Renal pelvis (tissue), 1 donor: ENCODE measurements at regions not wholly inside any gene's neighbourhood (a gene's known extent, or its start where the extent isn't known, plus 50 kb on each side); places are given as distances from the start of the nearest gene placed in this dataset.
"Not testable (repeated sequence)": the region's sequence is repeated elsewhere in the genome, so short reads cannot be mapped to it uniquely, and the experiment has no call there.

Experiments
- DNase-seq: peaks from one replicate; pipeline ENCODE4 v3.0.0-alpha.2; 2013

DNA sequence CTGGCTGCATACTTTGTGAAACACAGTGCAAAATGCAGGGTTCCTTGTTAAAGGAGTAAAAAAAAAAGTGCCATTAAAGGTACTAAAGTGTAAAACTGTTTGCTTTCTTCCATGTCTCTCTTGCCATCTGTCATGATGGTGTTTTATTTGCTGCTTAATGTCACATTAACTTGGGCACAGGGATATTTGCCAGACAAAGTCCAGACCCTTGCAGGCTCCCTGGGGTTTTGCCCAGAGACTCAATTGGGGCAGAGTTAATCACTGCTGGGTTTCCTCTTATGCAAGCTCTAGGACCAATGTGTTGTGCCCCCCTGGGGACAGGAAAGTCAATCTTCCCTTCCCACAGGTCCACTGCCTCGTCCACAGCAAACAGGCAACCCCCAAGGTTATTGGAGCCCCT, 274.3 kb upstream of the SGCD start:
- no peak for DNase-seq

DNA sequence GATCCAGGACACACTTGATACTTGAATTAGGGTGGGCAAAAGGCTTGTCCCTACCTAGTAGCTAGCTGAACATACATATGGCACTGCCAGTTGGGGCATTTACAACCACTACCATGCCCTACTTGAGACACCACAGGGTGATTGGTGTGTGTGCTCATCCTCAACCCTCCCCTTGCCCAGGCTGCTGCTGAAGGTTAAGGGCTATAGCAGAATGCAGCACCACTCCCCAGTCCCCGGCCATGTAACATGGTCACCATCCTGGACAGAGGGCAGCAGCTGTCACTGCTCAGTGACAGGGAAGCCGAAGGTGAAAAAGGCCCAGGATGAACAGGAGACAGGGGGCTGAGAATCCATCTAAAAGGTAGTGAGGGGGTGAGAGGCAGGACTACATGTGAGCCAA, 273.9 kb upstream of the SGCD start:
- DNase-seq, result no peak

DNA sequence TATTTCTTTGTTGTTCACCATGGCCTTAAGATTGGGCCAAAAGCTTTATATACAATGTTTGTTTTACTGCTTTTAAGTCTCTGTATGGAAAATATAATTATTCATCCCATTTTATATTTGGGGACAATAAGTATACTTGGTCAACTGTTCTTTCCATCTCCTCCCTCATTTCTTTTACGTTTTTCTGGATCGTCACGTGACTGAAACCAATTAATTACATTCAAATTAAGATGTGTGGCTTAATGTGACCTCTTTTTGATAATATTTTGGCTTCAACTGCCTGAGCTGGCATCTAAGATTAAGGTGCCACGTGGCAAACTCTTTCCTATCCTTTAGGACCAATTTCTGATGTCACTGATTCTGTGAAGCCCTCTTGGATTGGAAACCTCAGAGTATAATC, 250.1 kb upstream of the SGCD start:
- DNase-seq, result no peak

DNA sequence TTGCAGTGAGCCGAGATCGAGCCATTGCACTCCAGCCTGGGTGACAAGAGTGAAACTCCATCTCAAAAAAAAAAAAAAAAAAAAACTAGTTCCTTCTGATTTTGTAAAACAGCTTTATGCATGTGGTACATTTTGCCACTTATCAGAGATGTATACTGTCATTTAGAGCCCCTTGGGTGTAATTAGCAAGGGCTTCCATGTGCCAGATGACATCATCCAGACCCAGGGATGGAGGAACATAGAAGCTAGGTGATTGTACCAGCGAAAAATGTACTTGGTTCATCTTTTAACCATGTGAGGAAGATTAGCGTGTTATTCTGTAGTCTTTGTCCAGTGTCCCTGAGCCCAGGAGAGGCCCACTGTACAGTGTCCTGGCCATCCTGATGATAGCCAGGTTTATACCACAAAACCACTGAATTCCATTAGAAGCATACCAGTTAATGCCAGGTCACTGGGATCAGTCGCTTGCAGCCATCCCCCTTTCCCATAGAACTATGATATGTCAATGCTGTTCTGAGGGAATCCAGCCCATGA, 239.3 kb upstream of the SGCD start:
- DNase-seq, result no peak

DNA sequence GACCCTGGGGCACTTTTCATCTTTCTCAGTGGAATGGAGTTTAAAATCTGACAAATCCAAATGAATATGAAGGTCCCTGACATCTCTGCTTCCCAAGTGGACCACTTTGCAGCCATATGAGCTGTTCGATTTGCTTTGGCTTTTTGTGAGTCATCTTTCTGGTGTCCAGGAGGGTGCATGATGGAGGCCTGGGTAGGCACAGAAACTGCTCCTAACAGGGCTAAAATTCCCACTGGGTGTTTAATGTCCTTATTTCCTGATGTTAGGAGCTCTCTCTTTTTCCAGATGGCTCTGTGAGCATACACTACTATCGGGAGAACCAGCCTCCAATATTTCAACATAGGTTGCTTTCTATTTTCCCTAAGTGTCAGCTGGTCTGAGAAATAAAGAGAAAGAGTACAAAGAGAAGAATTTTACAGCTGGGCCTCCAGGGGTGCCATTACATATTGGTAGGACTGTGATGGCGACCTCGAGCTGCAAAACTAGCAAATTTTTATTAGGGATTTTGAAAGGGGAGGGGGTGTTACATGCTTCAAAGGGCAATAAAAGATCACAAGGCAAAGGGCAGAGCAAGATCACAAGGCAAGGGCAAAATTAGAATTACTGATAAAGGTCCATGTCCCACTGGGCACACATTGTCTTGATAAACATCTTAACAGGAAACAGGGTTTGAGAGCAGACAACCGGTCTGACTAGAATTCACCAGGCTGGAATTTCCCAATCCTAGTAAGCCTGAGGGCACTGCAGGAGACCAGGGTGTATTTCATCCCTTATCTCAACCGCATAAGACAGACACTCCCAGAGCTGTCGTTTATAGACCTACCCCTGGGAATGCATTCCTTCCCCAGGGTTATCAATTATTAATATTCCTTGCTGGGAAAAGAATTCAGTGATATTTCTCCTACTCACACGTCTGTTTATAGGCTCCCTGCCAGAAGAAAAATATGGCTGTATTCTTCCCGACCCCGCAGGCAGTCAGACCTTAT, 236.7 kb upstream of the SGCD start:
- DNase-seq, result not testable (repeated sequence)

DNA sequence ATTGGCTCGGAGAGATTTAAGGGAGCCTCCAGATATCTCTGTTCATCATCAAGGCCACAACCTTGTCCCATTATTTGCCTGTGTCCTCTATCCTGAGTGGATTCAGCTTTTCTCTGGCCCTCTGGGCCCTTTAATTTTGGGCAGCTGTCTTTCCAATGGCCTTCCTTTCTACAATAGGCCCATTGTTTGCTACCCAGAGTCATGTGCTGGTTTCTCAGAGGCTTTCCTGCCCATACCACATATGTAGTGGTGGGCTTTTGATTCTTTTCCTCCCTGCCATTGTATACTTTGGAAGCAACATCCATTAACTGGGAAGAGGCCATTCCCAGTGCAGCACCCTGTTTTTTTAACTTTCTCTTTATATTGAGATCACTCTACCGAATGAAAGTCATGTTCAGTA, 233.9 kb upstream of the SGCD start:
- no peak for DNase-seq

DNA sequence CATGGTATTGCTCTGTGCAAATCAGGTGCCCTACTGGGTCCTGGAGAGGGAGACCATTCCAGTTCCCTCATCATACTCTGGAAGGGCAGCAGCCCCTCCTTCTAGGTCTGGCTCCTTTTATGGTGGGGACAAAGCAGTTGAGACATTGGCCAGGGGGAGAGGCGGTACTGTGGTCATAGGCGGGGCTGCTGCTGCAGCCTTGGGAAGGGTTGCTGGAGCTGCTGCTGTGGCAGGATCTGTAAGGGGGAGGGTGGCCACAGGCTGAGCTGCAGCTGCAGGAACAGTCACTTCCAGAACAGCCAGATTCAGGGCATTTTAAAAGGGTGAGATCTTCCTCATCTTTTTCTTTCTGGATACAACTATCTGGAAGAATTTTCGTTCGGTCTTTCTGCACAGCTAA, 233.0 kb upstream of the SGCD start:
- no peak for DNase-seq

DNA sequence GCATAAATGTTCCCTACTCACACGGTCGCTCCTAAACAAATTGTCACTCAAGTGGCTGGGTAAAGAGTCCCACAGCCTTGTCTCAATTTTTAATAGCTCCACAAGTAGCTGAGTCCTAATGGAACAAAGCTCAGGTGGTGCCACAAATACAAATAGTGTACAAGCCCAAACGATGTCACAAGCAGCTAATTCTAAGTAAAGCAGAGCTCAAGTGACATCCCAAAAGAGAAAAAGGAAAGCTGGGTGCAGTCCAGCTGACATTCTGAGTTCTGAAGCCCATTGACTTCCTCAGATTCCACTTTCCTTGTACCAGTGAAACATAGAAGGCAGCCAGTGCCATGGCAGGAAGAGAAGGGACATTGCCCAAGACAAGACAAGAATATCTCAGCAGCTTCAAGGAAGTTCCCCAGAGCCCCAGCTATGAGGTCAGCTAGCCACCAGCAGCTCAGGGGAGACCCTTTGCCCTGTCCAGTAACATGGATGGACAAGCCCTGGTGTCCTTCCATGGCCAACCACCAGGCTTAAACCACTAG, 231.2 kb upstream of the SGCD start:
- no peak for DNase-seq

DNA sequence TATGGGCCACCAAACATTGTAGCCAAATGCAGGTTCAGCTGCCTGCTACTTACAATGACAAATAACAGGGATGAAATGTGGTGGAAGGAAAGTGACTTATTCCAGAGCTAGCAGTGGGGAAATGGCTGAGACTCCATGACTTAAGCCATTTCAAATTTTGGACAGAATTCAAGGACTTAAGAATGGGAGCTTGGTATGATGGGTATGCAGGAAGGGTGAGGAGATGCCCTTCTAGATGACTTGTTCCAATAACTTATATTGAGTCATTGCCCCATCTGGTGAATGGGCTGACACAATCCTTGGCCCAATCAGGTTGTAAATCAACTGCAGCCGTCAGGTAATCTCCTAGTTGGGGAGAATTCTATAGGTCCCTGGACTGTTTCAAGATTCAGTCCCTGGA, 230.7 kb upstream of the SGCD start:
- no peak for DNase-seq

DNA sequence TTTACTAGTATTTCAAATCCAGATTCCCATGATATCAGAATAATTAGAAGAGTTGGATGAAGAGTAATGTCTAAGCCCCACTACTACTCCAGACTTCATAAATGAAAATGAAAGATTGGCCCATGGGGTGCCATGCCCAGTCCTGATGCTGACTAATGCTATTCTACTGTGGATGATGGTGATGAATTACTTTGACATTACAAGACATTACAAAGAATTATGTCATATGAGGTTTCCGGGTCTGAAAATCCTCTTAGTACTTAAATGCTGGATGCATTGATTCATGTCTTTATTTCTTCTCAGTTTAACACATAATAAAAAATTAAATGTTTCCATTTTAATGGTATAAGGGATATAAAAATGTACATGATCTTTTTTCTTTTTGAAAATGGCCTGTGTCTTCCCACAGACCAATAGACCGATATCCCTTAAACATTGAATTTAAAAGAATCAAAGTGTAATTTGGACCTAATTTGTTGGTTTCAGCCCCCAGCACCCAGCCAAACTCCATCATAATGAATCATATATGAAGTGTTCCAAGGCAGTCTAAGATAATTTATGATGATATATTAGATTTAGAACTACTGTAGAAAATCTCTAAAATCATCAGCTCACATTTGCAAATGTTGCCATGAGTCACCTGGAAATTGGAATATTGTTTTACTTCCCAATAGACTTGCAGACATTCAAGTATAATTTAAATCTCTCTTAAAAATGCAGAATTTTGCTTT, 223.6 kb upstream of the SGCD start:
- no peak for DNase-seq

DNA sequence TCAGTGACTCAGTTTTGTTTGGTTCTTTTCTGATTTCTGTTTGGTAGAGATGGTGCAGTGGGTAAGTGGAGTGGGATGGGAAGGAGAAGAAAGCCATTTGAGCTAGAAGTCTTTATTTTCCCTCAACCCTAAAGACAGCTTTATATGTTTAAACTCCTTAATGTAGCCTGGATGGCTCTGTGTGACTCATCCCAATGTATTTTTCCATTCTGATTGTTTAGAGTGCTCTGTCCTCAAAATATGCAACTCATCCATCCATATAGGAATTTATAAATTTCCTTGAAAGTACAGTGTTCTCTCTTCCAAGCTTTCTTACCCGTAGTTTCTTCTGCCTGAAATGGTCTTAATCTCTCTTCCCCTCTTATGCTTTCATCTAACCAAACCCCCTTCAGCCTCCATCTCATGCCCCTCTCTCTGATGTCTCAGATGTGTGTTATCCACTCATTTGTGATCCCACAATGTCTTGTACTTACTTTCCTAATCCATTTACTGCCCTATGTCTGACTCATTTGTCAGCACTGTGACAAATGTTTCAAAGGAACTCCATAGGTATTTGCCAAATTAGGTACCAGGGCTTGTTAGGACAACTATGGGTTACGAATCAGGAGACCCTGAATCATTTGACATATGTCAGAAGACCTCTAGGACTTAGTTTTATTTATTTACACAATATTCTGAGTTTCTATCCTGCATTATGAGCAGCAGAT, 217.5 kb upstream of the SGCD start:
- DNase-seq, result no peak

DNA sequence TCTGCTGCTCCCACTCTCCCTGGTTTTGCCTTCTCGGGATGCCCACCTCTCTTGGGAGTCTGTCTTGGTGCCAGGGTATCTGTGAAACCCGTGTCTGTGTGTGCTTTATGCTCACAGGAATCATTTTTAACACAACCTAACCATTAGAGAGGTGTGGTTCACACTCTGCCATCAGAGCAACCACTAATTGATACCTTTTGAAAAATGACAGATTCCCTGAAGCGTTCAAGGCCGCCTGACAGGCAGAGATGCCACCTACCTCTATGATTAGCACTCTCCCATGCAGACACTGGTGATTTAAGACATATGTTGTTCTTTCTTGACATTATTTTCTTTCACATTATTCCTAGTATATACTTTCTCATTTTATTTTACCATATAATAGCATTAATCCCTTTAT, 207.3 kb upstream of the SGCD start:
- DNase-seq, result no peak

DNA sequence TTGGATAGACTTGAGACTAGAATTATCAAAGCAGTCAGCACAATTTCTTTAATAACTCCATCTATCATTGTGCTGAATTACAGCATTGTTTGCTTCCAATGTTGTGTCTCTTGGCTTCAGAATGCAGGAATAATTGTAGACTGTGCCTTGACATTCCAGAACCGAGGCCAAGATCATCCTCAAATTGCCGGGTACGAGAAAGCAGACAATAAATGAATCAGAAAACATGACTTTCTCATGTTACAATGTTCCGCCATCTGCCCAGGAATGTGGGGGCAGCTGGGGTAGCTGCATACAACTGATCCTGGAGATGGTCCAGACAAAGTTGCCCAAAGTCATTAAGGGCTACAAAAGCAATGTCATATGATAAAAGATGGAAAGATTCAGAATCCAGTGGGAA, 206.2 kb upstream of the SGCD start:
- DNase-seq, result no peak

DNA sequence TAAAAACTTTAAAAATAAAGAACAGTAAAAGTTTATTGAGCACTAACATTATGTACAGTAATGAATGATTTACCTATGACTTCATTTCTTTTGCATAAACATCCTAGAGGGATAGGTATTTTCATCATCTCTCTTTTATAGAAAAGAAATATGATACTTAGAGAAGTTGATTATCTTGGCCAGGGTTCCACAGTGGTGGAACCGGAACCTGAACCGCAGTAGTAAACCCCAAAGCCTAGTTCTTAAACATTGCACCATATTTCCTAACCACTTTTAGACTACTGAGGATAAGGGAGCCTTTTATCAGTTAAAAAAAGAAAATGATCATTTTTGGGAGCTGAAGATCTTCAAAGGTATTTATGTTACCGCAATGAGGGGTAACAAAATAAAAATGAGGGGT, 205.7 kb upstream of the SGCD start:
- DNase-seq, result no peak

DNA sequence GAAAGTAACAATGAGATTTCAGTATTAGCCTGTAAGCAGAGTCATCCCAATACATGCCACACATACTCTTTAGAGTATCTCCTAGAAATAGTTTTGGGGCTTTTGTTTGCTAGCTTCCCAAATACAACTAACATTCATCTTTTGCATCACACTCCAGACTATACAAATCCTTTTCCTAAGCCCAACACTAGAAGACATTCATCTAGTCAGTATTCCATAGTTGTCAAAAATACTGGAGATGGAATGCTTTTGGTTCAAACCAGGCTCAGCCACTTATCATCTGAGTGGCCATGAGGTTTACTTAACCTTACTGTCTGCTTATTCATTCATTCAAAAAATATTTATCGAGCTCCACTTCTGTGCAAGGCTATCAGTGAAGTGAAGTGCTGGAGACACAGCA, 205.1 kb upstream of the SGCD start:
- no peak for DNase-seq

DNA sequence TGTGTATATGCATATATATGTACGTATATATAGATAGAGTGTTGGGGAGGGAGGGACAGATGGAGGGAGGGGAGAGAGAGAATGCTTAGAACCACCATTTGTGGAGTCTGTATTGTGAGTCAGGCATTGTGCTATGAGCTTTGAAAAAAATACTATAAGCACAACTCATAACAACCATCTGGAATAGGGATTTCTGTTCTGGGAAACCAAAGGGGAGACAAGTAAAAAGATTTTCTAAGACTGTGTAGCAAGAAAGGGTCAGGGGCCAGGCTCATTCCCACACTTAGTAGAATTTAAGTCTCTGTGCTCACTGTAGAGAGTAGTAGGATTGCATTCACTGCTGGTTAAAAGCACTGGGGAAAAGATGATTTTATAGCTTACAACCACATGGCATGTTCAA, 202.3 kb upstream of the SGCD start:
- DNase-seq, result no peak

DNA sequence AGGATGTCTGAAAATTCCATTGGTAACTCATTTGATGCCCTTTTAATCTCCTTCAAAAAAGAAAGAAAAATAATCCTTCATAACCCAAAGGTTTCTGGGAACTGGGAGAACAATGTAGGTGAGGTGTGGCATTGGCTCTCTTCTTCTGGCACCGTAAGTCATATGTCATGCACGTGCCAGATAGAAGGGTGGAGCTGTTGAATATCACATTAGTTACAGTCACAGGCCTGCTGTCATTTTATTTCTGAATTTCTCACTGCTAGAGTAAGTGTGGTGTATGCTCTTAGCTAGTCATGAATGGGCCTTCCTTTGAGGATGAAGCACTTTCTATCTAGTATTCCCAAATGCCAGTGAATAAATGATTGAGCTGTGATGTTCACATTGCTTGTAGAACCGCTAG, 201.8 kb upstream of the SGCD start:
- no peak for DNase-seq

DNA sequence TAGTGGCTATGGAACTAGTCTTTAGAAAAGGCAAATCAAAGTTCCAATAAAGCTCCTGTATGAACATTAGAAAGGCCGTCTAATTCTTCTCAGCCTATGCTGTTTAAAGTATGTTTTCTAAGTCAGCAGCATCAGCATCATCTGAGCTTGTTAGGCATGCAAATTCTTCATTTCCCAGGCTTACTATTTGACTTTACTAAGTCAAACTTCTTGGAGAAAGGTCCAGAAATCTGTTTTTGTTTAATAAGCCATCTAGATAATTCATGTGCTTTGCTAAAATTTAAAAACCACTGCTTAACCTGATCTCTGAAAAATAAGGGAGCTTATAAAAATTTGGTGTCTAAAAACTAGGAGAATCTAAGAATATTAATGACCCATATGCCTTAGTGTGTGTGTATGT, 200.2 kb upstream of the SGCD start:
- DNase-seq, result no peak

DNA sequence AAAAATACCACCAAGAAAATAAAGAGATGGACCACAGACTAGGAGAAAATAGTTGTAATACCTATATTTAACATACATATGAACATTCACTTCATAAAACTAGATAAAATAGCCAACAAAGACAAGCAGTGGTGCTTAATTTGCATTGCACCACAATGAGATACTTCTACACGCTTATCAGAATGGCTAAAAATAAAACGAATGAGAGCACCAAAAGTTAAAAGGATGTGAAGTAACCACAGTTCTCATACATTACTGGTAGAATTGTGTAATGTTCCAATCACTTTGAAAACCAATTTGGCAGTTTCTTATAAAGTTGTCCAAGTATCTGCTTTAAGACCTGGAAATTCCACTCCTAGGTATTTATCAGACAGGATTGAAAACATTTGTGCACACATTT, 198.9 kb upstream of the SGCD start:
- no peak for DNase-seq

DNA sequence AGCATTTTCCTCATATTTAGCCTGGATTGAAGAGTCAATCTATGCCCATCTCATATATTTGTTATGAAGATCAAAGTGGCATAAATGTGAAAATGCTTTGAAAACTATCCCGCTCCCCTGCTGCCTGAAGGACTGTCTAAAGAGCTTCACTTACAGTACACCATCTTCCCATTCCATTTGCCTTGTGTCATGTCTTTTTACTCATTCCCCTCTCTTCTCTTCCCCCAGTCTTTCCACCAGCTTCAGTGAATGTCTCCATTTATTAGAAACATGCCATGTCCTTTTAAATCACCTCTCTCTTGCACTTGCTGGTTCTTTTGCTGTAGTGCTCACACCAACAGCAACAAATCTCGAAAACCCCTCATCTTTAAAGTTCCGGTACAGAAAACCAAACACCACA, 192.7 kb upstream of the SGCD start:
- DNase-seq, result no peak

DNA sequence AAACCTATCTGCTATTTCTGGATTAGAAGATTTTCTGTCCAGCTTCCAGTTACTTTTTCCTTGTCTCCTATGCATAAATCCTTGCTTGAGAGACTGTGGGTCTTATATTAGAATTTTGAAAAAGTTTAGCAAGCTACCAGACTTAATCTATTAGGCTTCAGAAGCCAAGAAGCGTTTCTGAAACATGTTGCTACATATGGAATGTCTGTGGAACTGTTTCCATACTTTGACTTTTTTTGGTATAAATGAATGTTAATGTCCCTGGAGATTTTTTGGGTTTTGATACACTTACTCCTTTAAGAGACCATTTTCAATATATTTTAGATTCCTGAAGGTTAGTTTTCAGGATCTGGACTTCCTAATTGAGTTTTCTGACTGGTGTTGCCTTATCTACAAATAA, 191.4 kb upstream of the SGCD start:
- no peak for DNase-seq
